Prostate gland (tissue), 2 donors: ENCODE measurements at regions not wholly inside any gene's neighbourhood (a gene's known extent, or its start where the extent isn't known, plus 50 kb on each side); places are given as distances from the start of the nearest gene placed in this dataset.
"Not testable (repeated sequence)": the region's sequence is repeated elsewhere in the genome, so short reads cannot be mapped to it uniquely, and the experiment has no call there.

Source experiments
- CTCF ChIP-seq, 4 experiments: fragments of 200-600 bp in 2 of 4; fragments of 450-650 bp in 2 of 4; sonication (generic) in 2 of 4; IDR thresholded peaks; 1 replicate in 3 of 4; 2 replicates in 1 of 4; pipeline ENCODE4 v1.5.1; 2016 to 2019; ENCODE audit warnings: antibody characterized with exemption in 4 of 4, mild to moderate bottlenecking in 2 of 4, moderate library complexity in 2 of 4
- POLR2AphosphoS5 ChIP-seq: sonication (generic); formaldehyde crosslinking; IDR thresholded peaks from one replicate; pipeline ENCODE4 v1.6.1; 2017; ENCODE audit warnings: antibody characterized with exemption

- not testable (repeated sequence) for TF ChIP-seq CTCF (IDR thresholded peaks at IDR 0.05); POLR2AphosphoS5
Measured at GRCh38 chr1:41965-42466, 409.5 kb downstream of the OR4F29 start.
